ENCODE measurements at regions not wholly inside any gene's neighbourhood (a gene's known extent, or its start where the extent isn't known, plus 50 kb on each side); places are given as distances from the start of the nearest gene placed in this dataset.
"Not testable (repeated sequence)": the region's sequence is repeated elsewhere in the genome, so short reads cannot be mapped to it uniquely, and the experiment has no call there.

DNA sequence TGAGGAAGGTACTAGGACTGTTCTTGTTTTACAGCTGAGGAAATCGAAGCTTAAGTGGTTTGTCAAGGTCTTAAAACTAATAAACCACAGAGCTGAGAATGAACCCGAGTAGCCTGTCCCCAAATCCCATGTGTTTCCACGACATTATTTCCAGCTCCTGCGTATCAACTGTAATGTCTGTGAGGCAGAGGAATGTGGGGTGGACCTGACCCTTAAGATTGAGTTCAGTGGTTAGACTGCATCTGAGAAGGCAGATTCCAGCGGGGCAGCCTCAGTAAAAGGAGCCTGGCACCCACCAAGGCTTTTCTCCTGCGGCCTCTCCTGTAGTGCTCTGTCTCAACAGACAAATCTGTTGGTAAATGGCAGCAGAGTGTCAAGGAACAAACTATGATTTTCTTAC is 81.9 kb upstream of the TMEM178A start:
- no peak for DNase-seq (ENCODE audit: low spot score)
- 86% methylated on average over 6 of the region's 6 CpGs for WGBS
- no peak overlapping the region for H3K4me3 ChIP-seq (ENCODE audit: low read depth in 1 of 3, low read length in 3 of 3)
- no peak overlapping the region for H3K27ac ChIP-seq (ENCODE audit: low read depth in 1 of 2, low read length in 2 of 2)
- no peak overlapping the region for H3K9ac ChIP-seq (ENCODE audit: low read depth in 1 of 2, low read length in 2 of 2)
- TF ChIP-seq, protein P1, sequence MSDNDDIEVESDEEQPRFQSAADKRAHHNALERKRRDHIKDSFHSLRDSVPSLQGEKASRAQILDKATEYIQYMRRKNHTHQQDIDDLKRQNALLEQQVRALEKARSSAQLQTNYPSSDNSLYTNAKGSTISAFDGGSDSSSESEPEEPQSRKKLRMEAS (IDR thresholded peaks at IDR 0.05) = no peak
- no peaks in the 10 kb centered on the region for H3K4me1 ChIP-seq (ENCODE audit: control insufficient read depth in 4 of 4, insufficient read depth in 4 of 4, low read length in 3 of 4)
- peaks cover 0 to 3% (median under 1%) of the 10 kb centered on the region in 4 donors for H3K9me3 ChIP-seq (ENCODE audit: control insufficient read depth in 4 of 4, low read length in 3 of 4)
- no peaks in the 10 kb centered on the region for H3K36me3 ChIP-seq (ENCODE audit: control insufficient read depth in 4 of 4, insufficient read depth in 3 of 4, low read depth in 1 of 4, low read length in 3 of 4)
- no peaks in the 10 kb centered on the region for H3K27me3 ChIP-seq (ENCODE audit: control insufficient read depth in 4 of 4, insufficient read depth in 4 of 4, low read length in 3 of 4)

DNA sequence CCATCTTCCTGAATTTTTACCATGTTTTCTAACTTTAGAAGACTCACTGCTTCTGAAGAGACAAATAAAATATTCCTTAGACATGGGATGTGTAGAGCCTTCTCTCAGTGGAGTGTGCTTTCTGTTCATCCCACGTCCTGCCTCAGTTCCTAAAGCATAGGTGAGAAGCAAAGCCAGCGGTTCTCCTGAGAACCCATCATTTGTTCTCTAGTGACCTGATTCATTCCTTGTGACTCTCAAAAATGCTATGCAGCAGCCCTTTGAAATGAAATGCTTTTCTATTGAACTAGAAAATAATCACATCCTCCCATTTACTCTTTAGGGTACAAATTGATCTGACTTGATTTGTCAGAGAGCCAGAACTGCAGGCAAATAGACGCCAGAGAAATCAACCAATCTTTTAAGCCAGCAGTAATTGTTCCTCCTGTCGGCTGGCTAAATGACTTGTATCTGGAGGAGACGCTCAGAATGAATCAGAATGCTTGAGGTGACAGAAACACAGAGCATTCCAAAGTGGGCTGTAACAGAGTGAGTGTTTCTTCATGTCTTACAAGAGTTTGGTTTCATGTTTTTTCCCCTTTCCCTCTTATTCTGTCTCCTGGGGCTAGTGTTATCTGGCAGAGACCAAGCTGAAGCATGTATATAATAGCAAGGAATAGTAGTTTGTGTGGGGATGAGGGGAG is 81.3 kb upstream of the TMEM178A start:
- Histone ChIP-seq H3K36me3 (ENCODE audit: control insufficient read depth in 4 of 4, insufficient read depth in 3 of 4, low read depth in 1 of 4, low read length in 3 of 4) (no peaks in the 10 kb centered on the region), H3K9me3 (ENCODE audit: control insufficient read depth in 4 of 4, low read length in 3 of 4) (peaks cover 0 to 3% (median under 1%) of the 10 kb centered on the region in 4 donors), H3K27me3 (ENCODE audit: control insufficient read depth in 4 of 4, insufficient read depth in 4 of 4, low read length in 3 of 4) (no peaks in the 10 kb centered on the region), H3K27ac (ENCODE audit: low read depth in 1 of 2, low read length in 2 of 2) (no peak overlapping the region), H3K4me1 (ENCODE audit: control insufficient read depth in 4 of 4, insufficient read depth in 4 of 4, low read length in 3 of 4) (no peaks in the 10 kb centered on the region), H3K9ac (ENCODE audit: low read depth in 1 of 2, low read length in 2 of 2) (no peak overlapping the region), H3K4me3 (ENCODE audit: low read depth in 1 of 3, low read length in 3 of 3) (no peak overlapping the region)
- WGBS = 85% methylated on average over 5 of the region's 5 CpGs
- TF ChIP-seq NR2F2 (IDR thresholded peaks at IDR 0.05) = no peak
- TF ChIP-seq, protein P2, sequence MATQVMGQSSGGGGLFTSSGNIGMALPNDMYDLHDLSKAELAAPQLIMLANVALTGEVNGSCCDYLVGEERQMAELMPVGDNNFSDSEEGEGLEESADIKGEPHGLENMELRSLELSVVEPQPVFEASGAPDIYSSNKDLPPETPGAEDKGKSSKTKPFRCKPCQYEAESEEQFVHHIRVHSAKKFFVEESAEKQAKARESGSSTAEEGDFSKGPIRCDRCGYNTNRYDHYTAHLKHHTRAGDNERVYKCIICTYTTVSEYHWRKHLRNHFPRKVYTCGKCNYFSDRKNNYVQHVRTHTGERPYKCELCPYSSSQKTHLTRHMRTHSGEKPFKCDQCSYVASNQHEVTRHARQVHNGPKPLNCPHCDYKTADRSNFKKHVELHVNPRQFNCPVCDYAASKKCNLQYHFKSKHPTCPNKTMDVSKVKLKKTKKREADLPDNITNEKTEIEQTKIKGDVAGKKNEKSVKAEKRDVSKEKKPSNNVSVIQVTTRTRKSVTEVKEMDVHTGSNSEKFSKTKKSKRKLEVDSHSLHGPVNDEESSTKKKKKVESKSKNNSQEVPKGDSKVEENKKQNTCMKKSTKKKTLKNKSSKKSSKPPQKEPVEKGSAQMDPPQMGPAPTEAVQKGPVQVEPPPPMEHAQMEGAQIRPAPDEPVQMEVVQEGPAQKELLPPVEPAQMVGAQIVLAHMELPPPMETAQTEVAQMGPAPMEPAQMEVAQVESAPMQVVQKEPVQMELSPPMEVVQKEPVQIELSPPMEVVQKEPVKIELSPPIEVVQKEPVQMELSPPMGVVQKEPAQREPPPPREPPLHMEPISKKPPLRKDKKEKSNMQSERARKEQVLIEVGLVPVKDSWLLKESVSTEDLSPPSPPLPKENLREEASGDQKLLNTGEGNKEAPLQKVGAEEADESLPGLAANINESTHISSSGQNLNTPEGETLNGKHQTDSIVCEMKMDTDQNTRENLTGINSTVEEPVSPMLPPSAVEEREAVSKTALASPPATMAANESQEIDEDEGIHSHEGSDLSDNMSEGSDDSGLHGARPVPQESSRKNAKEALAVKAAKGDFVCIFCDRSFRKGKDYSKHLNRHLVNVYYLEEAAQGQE (IDR thresholded peaks at IDR 0.05) = no peak
- TF ChIP-seq, protein P3, sequence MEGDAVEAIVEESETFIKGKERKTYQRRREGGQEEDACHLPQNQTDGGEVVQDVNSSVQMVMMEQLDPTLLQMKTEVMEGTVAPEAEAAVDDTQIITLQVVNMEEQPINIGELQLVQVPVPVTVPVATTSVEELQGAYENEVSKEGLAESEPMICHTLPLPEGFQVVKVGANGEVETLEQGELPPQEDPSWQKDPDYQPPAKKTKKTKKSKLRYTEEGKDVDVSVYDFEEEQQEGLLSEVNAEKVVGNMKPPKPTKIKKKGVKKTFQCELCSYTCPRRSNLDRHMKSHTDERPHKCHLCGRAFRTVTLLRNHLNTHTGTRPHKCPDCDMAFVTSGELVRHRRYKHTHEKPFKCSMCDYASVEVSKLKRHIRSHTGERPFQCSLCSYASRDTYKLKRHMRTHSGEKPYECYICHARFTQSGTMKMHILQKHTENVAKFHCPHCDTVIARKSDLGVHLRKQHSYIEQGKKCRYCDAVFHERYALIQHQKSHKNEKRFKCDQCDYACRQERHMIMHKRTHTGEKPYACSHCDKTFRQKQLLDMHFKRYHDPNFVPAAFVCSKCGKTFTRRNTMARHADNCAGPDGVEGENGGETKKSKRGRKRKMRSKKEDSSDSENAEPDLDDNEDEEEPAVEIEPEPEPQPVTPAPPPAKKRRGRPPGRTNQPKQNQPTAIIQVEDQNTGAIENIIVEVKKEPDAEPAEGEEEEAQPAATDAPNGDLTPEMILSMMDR (IDR thresholded peaks at IDR 0.05; ENCODE audit: low read depth, low read length, missing input control) = no peak
- no peak for TF ChIP-seq FOXA1 (IDR thresholded peaks at IDR 0.05)
- DNase-seq (ENCODE audit: low spot score) = no peak

DNA sequence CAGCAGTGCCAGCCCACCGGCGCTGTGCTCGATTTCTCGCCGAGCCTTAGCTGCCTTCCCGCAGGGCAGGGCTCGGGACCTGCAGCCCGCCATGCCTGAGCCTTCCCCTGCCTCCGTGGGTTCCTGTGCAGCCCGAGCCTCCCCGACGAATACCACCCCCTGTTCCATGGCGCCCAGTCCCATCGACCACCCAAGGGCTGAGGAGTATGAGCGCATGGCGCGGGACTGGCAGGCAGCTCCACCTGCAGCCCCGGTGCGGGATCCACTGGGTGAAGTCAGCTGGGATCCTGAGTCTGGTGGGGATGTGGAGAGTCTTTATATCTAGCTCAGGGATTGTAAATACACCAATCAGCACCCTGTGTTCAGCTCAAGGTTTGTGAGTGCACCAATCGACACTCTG is 80.2 kb upstream of the TMEM178A start:
- DNase-seq (ENCODE audit: low spot score) = not testable (repeated sequence)
- WGBS = 98% methylated on average over 20 of the region's 20 CpGs

DNA sequence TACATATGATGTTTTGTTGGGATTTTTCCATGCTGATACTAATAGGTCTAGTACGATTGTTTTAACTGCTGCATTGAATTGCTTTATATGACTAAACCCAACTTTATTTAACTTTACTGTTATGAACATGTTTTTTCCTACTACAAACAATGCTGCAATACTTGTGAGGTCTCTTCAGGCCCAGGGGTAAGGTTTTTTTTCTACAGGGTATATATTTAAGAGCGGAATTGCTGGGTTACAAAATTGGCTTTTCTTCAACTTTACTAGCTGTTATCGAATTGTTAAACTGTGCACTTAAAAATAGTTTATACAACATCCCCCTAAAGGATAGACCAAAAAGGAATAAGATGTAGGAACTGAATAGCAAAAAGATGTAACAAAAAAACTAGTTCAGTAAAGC is 78.5 kb upstream of the TMEM178A start:
- Histone ChIP-seq H3K4me3 (ENCODE audit: low read depth in 1 of 3, low read length in 3 of 3) (no peak overlapping the region), H3K9me3 (ENCODE audit: control insufficient read depth in 4 of 4, low read length in 3 of 4) (no peaks in the 10 kb centered on the region), H3K9ac (ENCODE audit: low read depth in 1 of 2, low read length in 2 of 2) (no peak overlapping the region), H3K36me3 (ENCODE audit: control insufficient read depth in 4 of 4, insufficient read depth in 3 of 4, low read depth in 1 of 4, low read length in 3 of 4) (no peaks in the 10 kb centered on the region), H3K27ac (ENCODE audit: low read depth in 1 of 2, low read length in 2 of 2) (no peak overlapping the region), H3K27me3 (ENCODE audit: control insufficient read depth in 4 of 4, insufficient read depth in 4 of 4, low read length in 3 of 4) (no peaks in the 10 kb centered on the region), H3K4me1 (ENCODE audit: control insufficient read depth in 4 of 4, insufficient read depth in 4 of 4, low read length in 3 of 4) (no peaks in the 10 kb centered on the region)
- TF ChIP-seq NR2F2 (IDR thresholded peaks at IDR 0.05) (no peak), FOXA2 (IDR thresholded peaks at IDR 0.05) (no peak), HNF4G (IDR thresholded peaks at IDR 0.05) (no peak), EGR1 (IDR thresholded peaks at IDR 0.05; ENCODE audit: low read depth in 2 of 2) (no peak), JUND (IDR thresholded peaks at IDR 0.05) (no peak)
- TF ChIP-seq, protein P1 (IDR thresholded peaks at IDR 0.05) = no peak
- TF ChIP-seq, protein P4, sequence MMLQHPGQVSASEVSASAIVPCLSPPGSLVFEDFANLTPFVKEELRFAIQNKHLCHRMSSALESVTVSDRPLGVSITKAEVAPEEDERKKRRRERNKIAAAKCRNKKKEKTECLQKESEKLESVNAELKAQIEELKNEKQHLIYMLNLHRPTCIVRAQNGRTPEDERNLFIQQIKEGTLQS (IDR thresholded peaks at IDR 0.05) = no peak
- TF ChIP-seq, protein P5, sequence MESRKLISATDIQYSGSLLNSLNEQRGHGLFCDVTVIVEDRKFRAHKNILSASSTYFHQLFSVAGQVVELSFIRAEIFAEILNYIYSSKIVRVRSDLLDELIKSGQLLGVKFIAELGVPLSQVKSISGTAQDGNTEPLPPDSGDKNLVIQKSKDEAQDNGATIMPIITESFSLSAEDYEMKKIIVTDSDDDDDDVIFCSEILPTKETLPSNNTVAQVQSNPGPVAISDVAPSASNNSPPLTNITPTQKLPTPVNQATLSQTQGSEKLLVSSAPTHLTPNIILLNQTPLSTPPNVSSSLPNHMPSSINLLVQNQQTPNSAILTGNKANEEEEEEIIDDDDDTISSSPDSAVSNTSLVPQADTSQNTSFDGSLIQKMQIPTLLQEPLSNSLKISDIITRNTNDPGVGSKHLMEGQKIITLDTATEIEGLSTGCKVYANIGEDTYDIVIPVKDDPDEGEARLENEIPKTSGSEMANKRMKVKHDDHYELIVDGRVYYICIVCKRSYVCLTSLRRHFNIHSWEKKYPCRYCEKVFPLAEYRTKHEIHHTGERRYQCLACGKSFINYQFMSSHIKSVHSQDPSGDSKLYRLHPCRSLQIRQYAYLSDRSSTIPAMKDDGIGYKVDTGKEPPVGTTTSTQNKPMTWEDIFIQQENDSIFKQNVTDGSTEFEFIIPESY (IDR thresholded peaks at IDR 0.05) = no peak
- 95% methylated on average over 3 of the region's 3 CpGs for WGBS
- DNase-seq (ENCODE audit: low spot score) = no peak

More for the DNA sequence above, 80.2 kb upstream of the TMEM178A start:
- H3K4me1 ChIP-seq (ENCODE audit: control insufficient read depth in 4 of 4, insufficient read depth in 4 of 4, low read length in 3 of 4); H3K9ac ChIP-seq (ENCODE audit: low read depth in 1 of 2, low read length in 2 of 2); H3K36me3 ChIP-seq (ENCODE audit: control insufficient read depth in 4 of 4, insufficient read depth in 3 of 4, low read depth in 1 of 4, low read length in 3 of 4); H3K9me3 ChIP-seq (ENCODE audit: control insufficient read depth in 4 of 4, low read length in 3 of 4); H3K4me3 ChIP-seq (ENCODE audit: low read depth in 1 of 3, low read length in 3 of 3); H3K27me3 ChIP-seq (ENCODE audit: control insufficient read depth in 4 of 4, insufficient read depth in 4 of 4, low read length in 3 of 4); H3K27ac ChIP-seq (ENCODE audit: low read depth in 1 of 2, low read length in 2 of 2): not testable (repeated sequence)
